Lung microvascular endothelial cell (primary cell): ENCODE measurements at regions not wholly inside any gene's neighbourhood (a gene's known extent, or its start where the extent isn't known, plus 50 kb on each side); places are given as distances from the start of the nearest gene placed in this dataset.
A peak's percentile ranks its signal among the peaks of the same experiment; 100 is the strongest.
"Not testable (repeated sequence)": the region's sequence is repeated elsewhere in the genome, so short reads cannot be mapped to it uniquely, and the experiment has no call there.

Experiments used
- DNase-seq, 2 donors: peaks; one replicate each; pipeline versions ENCODE4 v3.0.0 to v3.0.0-alpha.2; 2010; ENCODE audit warnings: low read depth in 2 of 2

GRCh38 chr3:191646242-191646641 is 185.3 kb downstream of the PYDC2 start:
- DNase-seq = no peak

GRCh38 chr3:191648787-191649186 is 187.8 kb downstream of the PYDC2 start:
- no peak for DNase-seq

- DNase-seq = no peak
Observed at GRCh38 chr3:191649626-191650025, 188.7 kb downstream of the PYDC2 start.

GRCh38 chr3:191658781-191659419 is 197.9 kb downstream of the PYDC2 start:
- DNase-seq = not testable (repeated sequence)

- not testable (repeated sequence) for DNase-seq
Observed at GRCh38 chr3:191662150-191662549, 201.2 kb downstream of the PYDC2 start.

GRCh38 chr3:191680989-191681597 is 220.1 kb downstream of the PYDC2 start:
- DNase-seq = no peak

- no peak for DNase-seq
Observed at GRCh38 chr3:191682961-191683360, 222.0 kb downstream of the PYDC2 start.

GRCh38 chr3:191686626-191687025 is 225.7 kb downstream of the PYDC2 start:
- no peak for DNase-seq

GRCh38 chr3:191688756-191689433 is 227.9 kb downstream of the PYDC2 start:
- DNase-seq = no peak

GRCh38 chr3:191691184-191691583 is 230.2 kb downstream of the PYDC2 start:
- not testable (repeated sequence) for DNase-seq

GRCh38 chr3:191695131-191695814 is 234.3 kb downstream of the PYDC2 start:
- DNase-seq = no peak

- no peak for DNase-seq
Observed at GRCh38 chr3:191695815-191696153, 234.8 kb downstream of the PYDC2 start.

GRCh38 chr3:191696348-191696747 is 235.4 kb downstream of the PYDC2 start:
- DNase-seq = no peak

GRCh38 chr3:191699546-191699945 is 238.6 kb downstream of the PYDC2 start:
- DNase-seq = no peak

- no peak for DNase-seq
Observed at GRCh38 chr3:191702121-191702520, 241.2 kb downstream of the PYDC2 start.

- no peak for DNase-seq
Observed at GRCh38 chr3:191707817-191708216, 246.9 kb downstream of the PYDC2 start.

GRCh38 chr3:191715585-191715984 is 254.6 kb downstream of the PYDC2 start:
- DNase-seq = no peak

GRCh38 chr3:191721390-191721861 is 260.5 kb downstream of the PYDC2 start:
- DNase-seq = peak; percentile 14 to 59

- peak in 1 of 2 donors; percentile 7 for DNase-seq
Observed at GRCh38 chr3:191721990-191722389, 261.0 kb downstream of the PYDC2 start.

- no peak for DNase-seq
Observed at GRCh38 chr3:191727338-191727737, 266.4 kb downstream of the PYDC2 start.

- no peak for DNase-seq
Observed at GRCh38 chr3:191728186-191728585, 267.2 kb downstream of the PYDC2 start.

GRCh38 chr3:191737742-191738141 is 276.8 kb downstream of the PYDC2 start:
- DNase-seq = no peak
